ENCODE measurements at regions not wholly inside any gene's neighbourhood (a gene's known extent, or its start where the extent isn't known, plus 50 kb on each side); places are given as distances from the start of the nearest gene placed in this dataset.

- TF ChIP-seq POLR2A (IDR thresholded peaks at IDR 0.05; ENCODE audit: low read depth, low read length): no peak
- TF ChIP-seq POLR2AphosphoS5 (IDR thresholded peaks at IDR 0.05; ENCODE audit: low read depth, low read length): no peak
- TF ChIP-seq TAF1 (IDR thresholded peaks at IDR 0.05; ENCODE audit: low read depth, low read length): no peak
- TF ChIP-seq POU2F2 (IDR thresholded peaks at IDR 0.05; ENCODE audit: low read depth, low read length): no peak
- TF ChIP-seq SPI1 (IDR thresholded peaks at IDR 0.05; ENCODE audit: low read depth, low read length): no peak
- TF ChIP-seq PAX5 (IDR thresholded peaks at IDR 0.05; ENCODE audit: insufficient read depth, low read length, severe bottlenecking): no peak
Measured at GRCh38 chr5:89436464-89436863, 553.5 kb upstream of the MEF2C start.
